Raji (cell line): ENCODE measurements at regions not wholly inside any gene's neighbourhood (a gene's known extent, or its start where the extent isn't known, plus 50 kb on each side); places are given as distances from the start of the nearest gene placed in this dataset.

Experiments used
- POLR2A ChIP-seq: IDR thresholded peaks from 2 replicates; pipeline ENCODE4 v1.6.1; 2011; ENCODE audit warnings: low read depth, low read length, control low read depth; ENCODE audit not compliant: insufficient read depth

DNA sequence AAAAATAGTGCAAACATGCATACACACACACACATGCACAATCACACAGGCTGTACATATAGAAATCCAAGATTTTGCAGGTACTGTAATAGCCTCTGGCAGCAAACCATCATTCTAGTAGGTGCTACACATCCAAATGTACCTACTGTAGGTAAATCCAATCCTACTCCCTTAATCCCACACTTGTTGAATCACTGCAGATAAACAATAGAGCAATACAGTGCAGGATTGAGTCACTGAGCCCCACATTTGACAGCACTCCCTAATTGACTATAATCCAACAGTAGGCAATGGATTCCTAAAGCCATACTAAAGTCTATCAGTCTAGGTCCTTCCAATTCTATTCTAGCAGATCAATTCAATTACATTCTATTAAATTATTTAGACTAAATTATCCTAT, 1640.5 kb upstream of the CDH9 start:
- no peak for TF ChIP-seq POLR2A

GRCh38 chr5:28666110-28666509, 1627.7 kb upstream of the CDH9 start:
- TF ChIP-seq POLR2A: no peak

GRCh38 chr5:28648108-28648507, 1609.7 kb upstream of the CDH9 start:
- no peak for TF ChIP-seq POLR2A

DNA sequence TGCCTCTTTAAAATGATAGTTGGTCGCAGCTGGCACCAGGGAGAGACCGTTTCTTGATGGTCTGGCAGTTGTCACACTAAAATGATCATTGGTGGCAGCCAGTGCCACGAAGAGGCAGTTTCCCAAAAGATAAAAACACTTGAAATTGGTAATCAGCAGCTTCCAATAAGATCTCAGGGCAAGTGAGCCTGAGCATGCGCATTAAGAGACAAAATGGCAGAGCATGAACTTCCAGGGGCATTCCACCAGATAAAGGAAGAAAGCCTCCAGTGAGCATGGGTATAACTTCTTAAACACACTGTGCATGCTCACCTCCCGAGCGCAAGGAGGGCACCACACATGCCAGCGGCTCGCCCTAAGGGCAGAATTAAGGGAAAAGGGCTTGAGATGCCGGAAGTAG, 1594.2 kb upstream of the CDH9 start:
- no peak for TF ChIP-seq POLR2A

DNA sequence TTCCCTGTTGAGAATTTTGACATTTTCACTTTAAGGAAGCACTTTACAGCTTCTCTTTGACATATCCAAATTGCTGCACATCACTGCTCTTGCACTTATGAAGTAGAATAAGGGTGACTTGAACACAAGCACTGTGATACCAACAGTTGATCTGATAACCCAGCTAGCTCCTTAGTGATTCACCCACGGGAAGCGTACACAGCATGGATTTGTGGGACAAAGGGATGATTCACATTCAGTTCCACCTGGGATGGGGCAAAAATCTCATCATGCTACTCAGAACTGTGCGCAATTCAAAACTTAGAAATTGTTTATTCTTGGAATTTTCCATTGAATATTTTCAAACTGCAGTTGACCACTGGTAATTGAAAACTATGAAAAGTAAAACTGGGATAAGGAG, 1565.5 kb upstream of the CDH9 start:
- no peak for TF ChIP-seq POLR2A

DNA sequence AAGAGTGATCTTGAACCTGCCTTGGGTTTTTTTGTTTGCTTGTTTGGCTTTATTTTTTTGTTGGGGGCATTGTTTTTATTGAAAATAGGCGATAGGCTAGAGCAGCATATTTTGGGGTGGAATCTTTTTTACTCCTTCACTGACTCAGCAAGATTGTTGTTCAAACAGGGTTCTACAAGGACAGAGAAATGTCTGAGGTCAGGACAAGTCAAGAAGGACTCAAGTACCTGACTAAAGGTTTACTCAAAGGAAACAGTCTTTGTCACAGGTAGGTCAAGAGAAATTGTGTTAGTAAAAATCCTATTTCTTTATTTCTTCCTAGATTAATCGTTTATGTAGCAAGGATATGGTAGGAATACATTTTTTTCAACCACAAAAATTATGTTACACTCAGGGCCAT, 1564.0 kb upstream of the CDH9 start:
- TF ChIP-seq POLR2A: no peak

GRCh38 chr5:28580616-28581015, 1542.2 kb upstream of the CDH9 start:
- no peak for TF ChIP-seq POLR2A

- no peak for TF ChIP-seq POLR2A
Measured at GRCh38 chr5:28576022-28576421, 1537.6 kb upstream of the CDH9 start.

DNA sequence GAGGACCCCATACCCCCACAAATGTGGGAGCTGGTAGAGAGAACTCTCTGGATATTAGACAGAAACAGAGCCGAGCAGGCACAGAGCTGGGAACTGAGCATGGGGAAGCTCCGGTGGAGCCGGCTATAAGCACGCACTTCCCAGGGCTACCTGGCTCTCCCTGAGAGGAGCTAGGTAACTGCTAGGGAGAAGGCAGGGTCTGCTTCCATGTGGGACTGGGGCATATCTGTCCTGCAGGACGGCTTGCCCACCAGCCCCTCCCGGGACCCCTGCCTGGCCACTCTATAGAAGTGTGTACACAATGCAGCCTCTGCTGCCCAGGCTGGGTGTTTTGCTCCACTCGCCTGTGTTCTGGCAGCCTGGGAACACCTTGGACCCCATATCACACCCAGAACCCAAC, 1537.0 kb upstream of the CDH9 start:
- TF ChIP-seq POLR2A: no peak

DNA sequence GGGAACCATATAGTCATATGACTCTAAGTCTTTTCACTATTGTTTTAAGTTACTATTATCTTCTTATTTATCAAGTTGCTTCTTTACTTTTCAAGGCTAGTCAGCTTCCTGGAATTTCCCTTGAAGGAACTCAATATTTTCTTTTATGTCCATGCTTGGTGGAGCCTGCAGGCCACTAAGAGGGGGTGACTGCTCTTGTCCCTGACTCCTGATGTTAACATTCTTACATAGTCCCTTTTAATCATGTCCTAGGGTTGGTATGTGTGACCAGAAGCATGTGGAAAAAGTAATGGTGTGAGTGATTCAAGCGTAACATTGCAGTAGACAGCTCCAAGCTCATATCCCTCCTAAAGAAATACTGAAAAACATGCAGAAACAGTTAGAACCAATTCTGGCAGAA, 1536.2 kb upstream of the CDH9 start:
- TF ChIP-seq POLR2A: no peak

DNA sequence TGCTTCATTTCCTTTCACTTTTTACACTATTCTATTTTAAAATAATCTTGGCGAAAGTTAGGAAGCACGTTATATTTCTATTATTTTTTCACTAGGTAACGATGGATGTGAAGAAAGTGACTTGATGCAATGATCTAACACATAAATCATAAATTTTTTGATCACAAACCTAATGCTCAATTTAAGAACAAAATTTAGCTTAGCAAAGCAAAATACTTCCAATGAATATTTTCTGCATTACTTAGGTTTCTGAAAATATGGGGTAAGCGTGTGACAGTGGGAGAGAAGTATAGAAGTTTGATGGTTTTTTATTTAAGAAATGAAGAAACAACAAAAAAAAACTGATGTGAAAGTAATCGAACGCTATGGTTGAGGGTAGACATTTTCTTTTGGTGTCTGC, 1528.7 kb upstream of the CDH9 start:
- no peak for TF ChIP-seq POLR2A

- TF ChIP-seq POLR2A: no peak
Measured at GRCh38 chr5:28561522-28561921, 1523.1 kb upstream of the CDH9 start.

GRCh38 chr5:28558196-28558595, 1519.8 kb upstream of the CDH9 start:
- no peak for TF ChIP-seq POLR2A

DNA sequence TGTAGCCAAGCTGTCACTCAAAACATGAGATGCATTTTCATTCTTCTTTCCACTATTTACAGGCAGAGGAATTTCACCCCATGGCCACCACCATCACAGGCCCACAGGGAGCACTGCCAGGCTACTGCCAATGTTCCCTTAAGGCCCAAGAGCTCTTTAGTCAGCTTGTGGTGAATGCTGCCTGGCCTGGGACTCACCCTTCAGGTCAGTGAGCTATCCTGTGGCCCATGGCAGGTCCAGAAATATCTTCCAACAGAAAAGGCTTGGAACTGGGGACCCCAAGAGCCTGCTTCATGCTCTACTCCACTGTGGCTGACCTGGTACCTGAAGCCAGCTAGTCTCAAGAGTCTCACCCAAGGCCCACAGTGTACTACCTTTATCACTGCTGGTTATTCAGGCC, 1518.7 kb upstream of the CDH9 start:
- TF ChIP-seq POLR2A: no peak

DNA sequence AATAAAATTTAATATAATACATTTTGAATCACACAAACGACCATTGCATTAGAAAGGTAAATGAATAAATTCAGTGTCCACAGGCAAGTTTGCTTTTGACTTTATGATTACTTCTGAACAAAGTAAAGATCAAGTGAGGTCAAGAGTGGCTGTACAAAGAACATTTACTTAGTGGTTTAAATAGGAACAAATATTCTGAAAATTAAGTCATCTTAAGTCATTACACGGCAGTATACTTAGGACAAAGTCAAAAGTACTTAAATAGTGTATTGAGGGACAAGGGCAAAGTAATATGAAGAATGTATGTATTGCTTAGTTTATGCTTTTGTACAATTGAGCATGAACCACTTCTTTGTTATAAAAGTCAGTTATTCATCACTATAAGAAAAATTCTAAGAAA, 1511.2 kb upstream of the CDH9 start:
- TF ChIP-seq POLR2A: no peak

DNA sequence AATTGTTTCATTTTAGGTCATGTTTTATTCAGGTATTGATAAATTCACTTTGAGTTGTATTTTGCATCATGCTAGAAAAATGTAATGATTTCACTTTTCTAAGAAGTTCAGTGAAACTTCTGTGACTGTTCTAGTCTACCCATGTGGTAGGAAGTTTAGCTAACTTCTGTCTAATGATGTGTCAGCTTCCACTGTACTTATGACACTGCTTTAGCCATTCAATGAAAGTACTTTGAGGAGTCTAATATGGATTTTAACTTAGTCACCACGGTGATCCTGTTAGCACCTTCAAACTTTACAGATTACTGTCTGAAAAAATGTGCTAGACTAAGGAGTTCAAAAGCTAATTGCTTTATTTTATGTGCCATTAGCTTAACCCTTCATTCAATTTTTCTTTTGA, 1510.5 kb upstream of the CDH9 start:
- TF ChIP-seq POLR2A: no peak

- no peak for TF ChIP-seq POLR2A
Measured at GRCh38 chr5:28544501-28544900, 1506.1 kb upstream of the CDH9 start.
